H1 (cell line): ENCODE measurements at regions not wholly inside any gene's neighbourhood (a gene's known extent, or its start where the extent isn't known, plus 50 kb on each side); places are given as distances from the start of the nearest gene placed in this dataset.

Experiments
- ATF3 ChIP-seq: IDR thresholded peaks from 2 replicates; pipeline ENCODE4 v1.6.1; 2011; ENCODE audit warnings: low read depth, mild to moderate bottlenecking, low read length; ENCODE audit not compliant: insufficient read depth
- BACH1 ChIP-seq: IDR thresholded peaks from 2 replicates; pipeline ENCODE4 v1.6.1; 2012; ENCODE audit warnings: low read length, improper control_type of control experiment
- BRCA1 ChIP-seq: IDR thresholded peaks from 2 replicates; pipeline ENCODE4 v1.6.1; 2012; ENCODE audit warnings: low read depth, low read length, improper control_type of control experiment
- CHD1 ChIP-seq: IDR thresholded peaks from 2 replicates; pipeline ENCODE4 v1.6.1; 2012; ENCODE audit warnings: low read depth, low read length, improper control_type of control experiment
- CTBP2 ChIP-seq: IDR thresholded peaks from 2 replicates; pipeline ENCODE4 v1.7.0; 2011; ENCODE audit warnings: borderline replicate concordance, mild to moderate bottlenecking, moderate library complexity, mixed read lengths, low read length; ENCODE audit not compliant: insufficient read depth, insufficient read length
- CTCF ChIP-seq, 3 experiments: IDR thresholded peaks; 1 replicate in 2 of 3; 2 replicates in 1 of 3; pipeline versions ENCODE4 v1.5.1 to v1.6.1; 2011; ENCODE audit warnings: low read length in 3 of 3, mild to moderate bottlenecking in 3 of 3, inconsistent platforms in 2 of 3, low read depth in 1 of 3, moderate library complexity in 1 of 3; ENCODE audit not compliant: insufficient read depth in 1 of 3; ENCODE audit errors: control extremely low read depth in 1 of 3
- NRF1 ChIP-seq: IDR thresholded peaks from 2 replicates; pipeline ENCODE4 v1.6.1; 2011; ENCODE audit warnings: mild to moderate bottlenecking, low read depth, low read length, improper control_type of control experiment
- POLR2A ChIP-seq, 2 experiments: IDR thresholded peaks; 1 replicate in 1 of 2; 2 replicates in 1 of 2; pipeline ENCODE4 v1.6.1; 2011; ENCODE audit warnings: low read depth in 2 of 2, low read length in 2 of 2, mild to moderate bottlenecking in 2 of 2; ENCODE audit errors: control extremely low read depth in 1 of 2
- RNF2 ChIP-seq: fragments of 200-900, 300-1000 bp; sonication (generic); IDR thresholded peaks from 2 replicates; pipeline ENCODE4 v1.7.1; 2016; ENCODE audit warnings: borderline replicate concordance, low read depth, mild to moderate bottlenecking, antibody characterized with exemption, low read length; ENCODE audit not compliant: poor library complexity, severe bottlenecking; ENCODE audit errors: missing control alignments
- SP1 ChIP-seq: IDR thresholded peaks from 2 replicates; pipeline ENCODE4 v1.6.1; 2011; ENCODE audit warnings: low read depth, low read length
- SP4 ChIP-seq: IDR thresholded peaks from 2 replicates; pipeline ENCODE4 v1.6.1; 2012; ENCODE audit warnings: low read length, inconsistent platforms
- SRF ChIP-seq: IDR thresholded peaks from 2 replicates; pipeline ENCODE4 v1.6.1; 2011; ENCODE audit warnings: mild to moderate bottlenecking, low read depth, low read length, moderate library complexity
- TAF7 ChIP-seq: optimal IDR thresholded peaks from 2 replicates; pipeline ENCODE3; 2011; ENCODE audit warnings: low read depth, mild to moderate bottlenecking, inconsistent platforms, low read length, moderate library complexity, borderline replicate concordance
- TBP ChIP-seq: IDR thresholded peaks from 2 replicates; pipeline ENCODE4 v1.6.1; 2011; ENCODE audit warnings: low read depth, low read length, improper control_type of control experiment
- TEAD4 ChIP-seq: IDR thresholded peaks from 2 replicates; pipeline ENCODE4 v1.6.1; 2012; ENCODE audit warnings: low read depth, low read length, inconsistent platforms, mixed read lengths
- USF2 ChIP-seq: IDR thresholded peaks from 2 replicates; pipeline ENCODE4 v1.6.1; 2011; ENCODE audit warnings: low read length, improper control_type of control experiment

GRCh38 chr7:89503281-89503680, 651.0 kb upstream of the STEAP1 start (continued):
- TF ChIP-seq USF2 (no peak), BACH1 (no peak), RNF2 (no peak), TEAD4 (no peak), SP1 (no peak), BRCA1 (no peak), SP4 (no peak), TAF7 (no peak), CTBP2 (no peak), CTCF (IDR thresholded peaks at IDR 0.05; ENCODE audit: control extremely low read depth in 1 of 3, insufficient read depth in 1 of 3, low read depth in 1 of 3, low read length in 3 of 3) (no peak), NRF1 (no peak), TBP (no peak), POLR2A (IDR thresholded peaks at IDR 0.05; ENCODE audit: control extremely low read depth in 1 of 2, low read depth in 2 of 2, low read length in 2 of 2) (no peak), SRF (no peak), ATF3 (no peak), CHD1 (no peak)
